ENCODE measurements at regions not wholly inside any gene's neighbourhood (a gene's known extent, or its start where the extent isn't known, plus 50 kb on each side); places are given as distances from the start of the nearest gene placed in this dataset.

DNA sequence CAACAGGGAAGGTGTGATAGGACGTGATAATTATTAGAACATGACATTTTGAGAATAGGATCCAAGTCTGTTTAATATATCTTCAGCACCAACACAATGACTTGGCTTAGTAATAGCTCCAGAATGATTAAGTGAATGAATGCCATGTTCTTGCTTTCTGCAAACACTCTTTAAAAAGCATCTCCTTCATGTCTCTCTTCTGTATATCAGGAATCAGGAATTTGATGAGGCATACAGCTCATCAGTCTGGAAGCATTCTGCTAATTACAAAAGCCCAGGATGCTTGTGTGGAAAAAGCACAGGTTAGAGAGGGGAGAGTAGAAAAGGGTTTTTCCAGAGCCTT is 113.0 kb upstream of the ZNF648 start:
- intact Hi-C loops (cut with micrococcal nuclease; ENCODE audit: unreplicated experiment): no loop called here
- Mint-ChIP-seq H3K4me3 (ENCODE audit: low read depth, unreplicated experiment) (no peak overlapping the region), H3K4me1 (ENCODE audit: low read depth, unreplicated experiment) (no peaks in the 10 kb centered on the region), H3K27me3 (ENCODE audit: unreplicated experiment) (no peaks in the 10 kb centered on the region), H3K9me3 (ENCODE audit: low read depth, unreplicated experiment) (no peaks in the 10 kb centered on the region), H3K36me3 (ENCODE audit: insufficient read depth, unreplicated experiment) (no peaks in the 10 kb centered on the region), H3K27ac (ENCODE audit: unreplicated experiment) (no peak overlapping the region)
- TF ChIP-seq, protein P1, sequence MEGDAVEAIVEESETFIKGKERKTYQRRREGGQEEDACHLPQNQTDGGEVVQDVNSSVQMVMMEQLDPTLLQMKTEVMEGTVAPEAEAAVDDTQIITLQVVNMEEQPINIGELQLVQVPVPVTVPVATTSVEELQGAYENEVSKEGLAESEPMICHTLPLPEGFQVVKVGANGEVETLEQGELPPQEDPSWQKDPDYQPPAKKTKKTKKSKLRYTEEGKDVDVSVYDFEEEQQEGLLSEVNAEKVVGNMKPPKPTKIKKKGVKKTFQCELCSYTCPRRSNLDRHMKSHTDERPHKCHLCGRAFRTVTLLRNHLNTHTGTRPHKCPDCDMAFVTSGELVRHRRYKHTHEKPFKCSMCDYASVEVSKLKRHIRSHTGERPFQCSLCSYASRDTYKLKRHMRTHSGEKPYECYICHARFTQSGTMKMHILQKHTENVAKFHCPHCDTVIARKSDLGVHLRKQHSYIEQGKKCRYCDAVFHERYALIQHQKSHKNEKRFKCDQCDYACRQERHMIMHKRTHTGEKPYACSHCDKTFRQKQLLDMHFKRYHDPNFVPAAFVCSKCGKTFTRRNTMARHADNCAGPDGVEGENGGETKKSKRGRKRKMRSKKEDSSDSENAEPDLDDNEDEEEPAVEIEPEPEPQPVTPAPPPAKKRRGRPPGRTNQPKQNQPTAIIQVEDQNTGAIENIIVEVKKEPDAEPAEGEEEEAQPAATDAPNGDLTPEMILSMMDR (IDR thresholded peaks at IDR 0.05; ENCODE audit: unreplicated experiment): no peak
- CTCF ChIA-PET: interaction anchor here (0.7 kb wide), 2 partner anchors 32 to 826 kb away, joined by 5 to 11 read pairs; no protein-coding TSS in a partner anchor
- no peak for DNase-seq
- no TSS peak for BruUV-seq (replicated peaks)

DNA sequence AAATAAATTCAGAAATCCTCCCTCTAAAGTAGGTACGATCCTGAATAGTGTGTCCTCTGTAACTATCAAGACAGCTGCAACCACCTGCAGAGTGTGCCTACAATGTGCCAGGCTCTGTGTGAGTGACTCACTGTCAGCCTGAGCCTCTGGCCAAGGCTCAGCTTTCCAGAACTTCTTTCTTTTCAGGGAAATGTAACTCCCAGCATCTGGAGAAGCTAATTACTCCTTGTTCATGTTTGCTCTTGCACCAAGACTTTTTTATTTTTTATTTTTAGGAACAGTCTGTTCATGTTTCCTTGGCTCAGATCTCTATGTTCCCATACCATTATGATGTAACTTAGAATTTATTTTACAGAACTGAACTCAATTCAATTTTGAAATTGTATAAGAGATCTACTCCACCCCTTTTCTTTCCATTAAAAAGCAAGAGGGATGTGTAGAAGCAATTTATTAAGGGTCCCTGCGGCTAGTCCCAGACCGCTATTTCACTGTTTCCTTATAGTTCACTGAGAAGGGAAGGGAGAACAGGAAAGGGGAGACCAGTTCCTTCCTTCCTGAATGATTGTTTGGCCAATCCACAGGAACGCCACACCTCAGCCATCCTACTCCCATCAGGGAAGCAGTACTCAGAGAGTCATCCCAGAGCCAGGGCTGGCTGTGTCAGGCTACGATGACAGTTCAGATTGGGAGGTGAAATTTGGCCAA is 112.4 kb upstream of the ZNF648 start:
- Mint-ChIP-seq H3K9me3 (ENCODE audit: low read depth, unreplicated experiment) (no peaks in the 10 kb centered on the region), H3K36me3 (ENCODE audit: insufficient read depth, unreplicated experiment) (no peaks in the 10 kb centered on the region), H3K27me3 (ENCODE audit: unreplicated experiment) (no peaks in the 10 kb centered on the region), H3K4me3 (ENCODE audit: low read depth, unreplicated experiment) (no peak overlapping the region), H3K4me1 (ENCODE audit: low read depth, unreplicated experiment) (no peaks in the 10 kb centered on the region), H3K27ac (ENCODE audit: unreplicated experiment) (no peak overlapping the region)
- CTCF ChIA-PET: interaction anchor here (0.7 kb wide), 2 partner anchors 31 to 825 kb away, joined by 5 to 11 read pairs; no protein-coding TSS in a partner anchor
- no peak for DNase-seq
- intact Hi-C loops (cut with micrococcal nuclease; ENCODE audit: unreplicated experiment): no loop called here
- TF ChIP-seq, protein P1 (IDR thresholded peaks at IDR 0.05; ENCODE audit: unreplicated experiment): no peak
- BruUV-seq (replicated peaks): no TSS peak

DNA sequence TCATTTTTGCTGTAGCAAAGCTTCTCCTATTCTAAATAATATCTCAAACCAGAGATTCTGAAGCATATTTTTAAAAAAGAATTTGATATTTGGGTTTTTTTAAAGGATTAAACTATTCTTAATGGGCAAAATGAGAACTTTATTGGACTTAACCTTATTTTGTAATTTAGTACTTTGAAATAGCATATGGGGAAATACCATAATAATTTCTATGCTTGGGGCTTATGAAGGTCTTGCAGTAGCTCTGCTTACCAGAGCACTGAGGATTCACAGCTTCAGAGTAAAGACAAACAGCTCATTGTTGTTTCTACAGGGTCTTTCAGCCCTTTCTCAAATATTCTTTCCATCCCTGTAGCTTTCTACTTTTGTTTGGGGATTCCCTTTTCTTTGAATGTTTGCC is 111.2 kb upstream of the ZNF648 start:
- H3K36me3 Mint-ChIP-seq (ENCODE audit: insufficient read depth, unreplicated experiment): no peaks in the 10 kb centered on the region
- no TSS peak for BruUV-seq (replicated peaks)
- no peak overlapping the region for H3K4me3 Mint-ChIP-seq (ENCODE audit: low read depth, unreplicated experiment)
- H3K27me3 Mint-ChIP-seq (ENCODE audit: unreplicated experiment): no peaks in the 10 kb centered on the region
- intact Hi-C loops (cut with micrococcal nuclease; ENCODE audit: unreplicated experiment): no loop called here
- no peak for DNase-seq
- H3K27ac Mint-ChIP-seq (ENCODE audit: unreplicated experiment): no peak overlapping the region
- H3K9me3 Mint-ChIP-seq (ENCODE audit: low read depth, unreplicated experiment): no peaks in the 10 kb centered on the region
- TF ChIP-seq, protein P1 (IDR thresholded peaks at IDR 0.05; ENCODE audit: unreplicated experiment): no peak
- CTCF ChIA-PET: interaction anchor here (0.7 kb wide), 2 partner anchors 9 to 28 kb away, joined by 3 read pairs; no protein-coding TSS in a partner anchor
- no peaks in the 10 kb centered on the region for H3K4me1 Mint-ChIP-seq (ENCODE audit: low read depth, unreplicated experiment)

DNA sequence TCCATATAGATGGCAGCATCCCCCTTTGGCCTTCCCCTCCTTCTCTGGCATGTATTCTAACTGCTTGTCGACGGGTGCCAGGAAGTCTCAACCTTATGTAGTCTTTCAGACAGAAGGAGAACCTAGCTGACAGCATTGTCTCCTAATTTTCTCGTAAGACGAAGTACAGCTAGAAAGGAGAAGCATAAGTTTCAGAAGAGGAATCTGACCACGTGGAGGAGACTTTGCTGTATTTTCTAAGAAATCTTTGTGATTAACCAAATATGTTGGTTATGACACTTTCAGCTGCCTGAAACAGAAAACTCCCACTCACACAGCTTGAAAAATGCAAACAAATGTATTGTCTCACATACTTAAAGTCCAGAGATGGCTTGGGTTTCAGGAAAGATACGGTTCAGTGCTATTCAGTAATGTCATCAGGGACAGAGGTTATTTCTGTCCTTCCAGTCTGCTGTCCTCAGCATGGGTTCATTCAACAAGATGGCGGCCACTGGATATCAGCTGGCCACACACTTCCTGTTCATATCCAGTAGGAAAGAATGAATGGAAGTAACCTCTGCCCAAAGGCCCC is 109.5 kb upstream of the ZNF648 start:
- H3K9me3 Mint-ChIP-seq (ENCODE audit: low read depth, unreplicated experiment): no peaks in the 10 kb centered on the region
- BruUV-seq (replicated peaks): no TSS peak
- TF ChIP-seq, protein P1 (IDR thresholded peaks at IDR 0.05; ENCODE audit: unreplicated experiment): no peak
- H3K36me3 Mint-ChIP-seq (ENCODE audit: insufficient read depth, unreplicated experiment): no peaks in the 10 kb centered on the region
- H3K4me3 Mint-ChIP-seq (ENCODE audit: low read depth, unreplicated experiment): no peak overlapping the region
- H3K27ac Mint-ChIP-seq (ENCODE audit: unreplicated experiment): no peak overlapping the region
- no peaks in the 10 kb centered on the region for H3K27me3 Mint-ChIP-seq (ENCODE audit: unreplicated experiment)
- DNase-seq: no peak
- CTCF ChIA-PET: no interaction called here
- no peaks in the 10 kb centered on the region for H3K4me1 Mint-ChIP-seq (ENCODE audit: low read depth, unreplicated experiment)
- intact Hi-C loops (cut with micrococcal nuclease; ENCODE audit: unreplicated experiment): no loop called here

All from Calu3 (cell line).